ENCODE measurements at regions not wholly inside any gene's neighbourhood (a gene's known extent, or its start where the extent isn't known, plus 50 kb on each side); places are given as distances from the start of the nearest gene placed in this dataset.

GRCh38 chr17:77466596-77467223 is 325.9 kb downstream of the SEC14L1 start:
- POLR2A ChIA-PET = no interaction called here
- Histone ChIP-seq H3K36me3 (ENCODE audit: control insufficient read depth in 2 of 2, extremely low read depth in 1 of 2, insufficient read depth in 1 of 2, low read length in 1 of 2) (peaks cover 3 to 50% of the 10 kb centered on the region in 2 donors), H3K4me3 (ENCODE audit: control insufficient read depth in 1 of 2, extremely low read depth in 1 of 2, low read length in 1 of 2) (peak overlapping the region; percentile 20 to 36)

GRCh38 chr17:77467521-77467920 is 326.8 kb downstream of the SEC14L1 start:
- no peak for ATAC-seq (replicated peaks in 1 of 4)
- Histone ChIP-seq H3K4me3 (ENCODE audit: control insufficient read depth in 1 of 2, extremely low read depth in 1 of 2, low read length in 1 of 2) (no peak overlapping the region), H3K4me1 (ENCODE audit: control insufficient read depth in 1 of 2, extremely low read depth in 1 of 2, insufficient read depth in 2 of 2, low read length in 2 of 2) (peaks cover 74 to 99% of the 10 kb centered on the region in 2 experiments), H3K9me3 (no peaks in the 10 kb centered on the region), H3K36me3 (ENCODE audit: control insufficient read depth in 2 of 2, extremely low read depth in 1 of 2, insufficient read depth in 1 of 2, low read length in 1 of 2) (peaks cover 6 to 59% of the 10 kb centered on the region in 2 donors), H3K27me3 (replicated peaks in 1 of 2; ENCODE audit: control insufficient read depth in 2 of 2, extremely low read depth in 1 of 2, insufficient read depth in 2 of 2, low read length in 1 of 2) (no peaks in the 10 kb centered on the region), H3K27ac (ENCODE audit: low read length) (no peak overlapping the region)
- peak overlapping the region in 1 of 2 donors; percentile 90 for H3K27ac Mint-ChIP-seq
- no peaks in the 10 kb centered on the region for H3K9me3 Mint-ChIP-seq
- DNase-seq = no peak
- H3K4me3 Mint-ChIP-seq = peak overlapping the region in 1 of 3 donors; percentile 79
- WGBS (ENCODE audit: insufficient coverage) = 95% methylated on average over 12 of the region's 25 CpGs
- H3K4me1 Mint-ChIP-seq = peaks cover 92 to 93% (median 93%) of the 10 kb centered on the region in 3 donors
- POLR2A ChIA-PET = no interaction called here
- H3K27me3 Mint-ChIP-seq = no peaks in the 10 kb centered on the region
- CTCF ChIA-PET = interaction anchor here in 1 of 2 donors (0.7 kb wide), 1 partner anchor 33 kb away, joined by 3 read pairs; no protein-coding TSS in a partner anchor
- peaks cover 40% of the 10 kb centered on the region for H3K36me3 Mint-ChIP-seq

More at GRCh38 chr17:77466596-77467223, 325.9 kb downstream of the SEC14L1 start:
- WGBS (ENCODE audit: insufficient coverage) = 93% methylated on average over 21 of the region's 24 CpGs
- Histone ChIP-seq H3K27ac (ENCODE audit: low read length) (peak overlapping the region; percentile 51), H3K27me3 (replicated peaks in 1 of 2; ENCODE audit: control insufficient read depth in 2 of 2, extremely low read depth in 1 of 2, insufficient read depth in 2 of 2, low read length in 1 of 2) (no peaks in the 10 kb centered on the region), H3K4me1 (ENCODE audit: control insufficient read depth in 1 of 2, extremely low read depth in 1 of 2, insufficient read depth in 2 of 2, low read length in 2 of 2) (peaks cover 70 to 99% of the 10 kb centered on the region in 2 experiments), H3K9me3 (no peaks in the 10 kb centered on the region)
- Mint-ChIP-seq H3K27me3 (no peaks in the 10 kb centered on the region), H3K4me1 (peaks cover 91 to 93% (median 92%) of the 10 kb centered on the region in 3 donors), H3K4me3 (peak overlapping the region; percentile 65 to 79 (median 75)), H3K9me3 (no peaks in the 10 kb centered on the region), H3K27ac (peak overlapping the region; percentile 91 to 96), H3K36me3 (peaks cover 36% of the 10 kb centered on the region)
- ATAC-seq (replicated peaks in 1 of 4) (no peak), DNase-seq (no peak)
- CTCF ChIA-PET = interaction anchor here (0.7 to 1.6 kb wide), 2 partner anchors 9 to 25 kb away, joined by 3 to 7 read pairs; no protein-coding TSS in a partner anchor

- CTCF ChIA-PET = interaction anchor here in 1 of 2 donors (1.2 kb wide), 1 partner anchor 39 kb away, joined by 3 read pairs; no protein-coding TSS in a partner anchor
- Mint-ChIP-seq H3K36me3 (peaks cover 45% of the 10 kb centered on the region), H3K27ac (peak overlapping the region; percentile 86 to 90), H3K4me3 (peak overlapping the region; percentile 6 to 79 (median 18)), H3K27me3 (no peaks in the 10 kb centered on the region), H3K9me3 (no peaks in the 10 kb centered on the region), H3K4me1 (peaks cover 95 to 97% (median 96%) of the 10 kb centered on the region in 3 donors)
- Histone ChIP-seq H3K27me3 (replicated peaks in 1 of 2; ENCODE audit: control insufficient read depth in 2 of 2, extremely low read depth in 1 of 2, insufficient read depth in 2 of 2, low read length in 1 of 2) (no peaks in the 10 kb centered on the region), H3K4me1 (ENCODE audit: control insufficient read depth in 1 of 2, extremely low read depth in 1 of 2, insufficient read depth in 2 of 2, low read length in 2 of 2) (peaks cover 79 to 100% of the 10 kb centered on the region in 2 experiments), H3K9me3 (no peaks in the 10 kb centered on the region), H3K4me3 (ENCODE audit: control insufficient read depth in 1 of 2, extremely low read depth in 1 of 2, low read length in 1 of 2) (no peak overlapping the region), H3K27ac (ENCODE audit: low read length) (no peak overlapping the region), H3K36me3 (ENCODE audit: control insufficient read depth in 2 of 2, extremely low read depth in 1 of 2, insufficient read depth in 1 of 2, low read length in 1 of 2) (peaks cover 6 to 58% of the 10 kb centered on the region in 2 donors)
- POLR2A ChIA-PET = interaction anchor here in 1 of 2 donors (0.6 kb wide), 1 partner anchor 9 kb away, joined by 6 read pairs; no protein-coding TSS in a partner anchor
- WGBS (ENCODE audit: insufficient coverage) = 89% methylated on average over 5 of the region's 7 CpGs
- ATAC-seq (replicated peaks in 1 of 4) (no peak), DNase-seq (no peak)
These were observed 328.1 kb downstream of the SEC14L1 start for GRCh38 chr17:77468897-77469296.

GRCh38 chr17:77470330-77470786 is 329.6 kb downstream of the SEC14L1 start:
- Mint-ChIP-seq H3K9me3 (no peaks in the 10 kb centered on the region), H3K27ac (peak overlapping the region; percentile 91 to 96), H3K36me3 (peaks cover 45% of the 10 kb centered on the region), H3K4me1 (peaks cover 96 to 98% (median 97%) of the 10 kb centered on the region in 3 donors), H3K4me3 (peak overlapping the region in 2 of 3 donors; percentile 2 to 79), H3K27me3 (no peaks in the 10 kb centered on the region)
- H3K27me3 ChIP-seq (replicated peaks in 1 of 2; ENCODE audit: control insufficient read depth in 2 of 2, extremely low read depth in 1 of 2, insufficient read depth in 2 of 2, low read length in 1 of 2) = no peaks in the 10 kb centered on the region
- H3K4me1 ChIP-seq (ENCODE audit: control insufficient read depth in 1 of 2, extremely low read depth in 1 of 2, insufficient read depth in 2 of 2, low read length in 2 of 2) = peaks cover 82 to 100% of the 10 kb centered on the region in 2 experiments
- CTCF ChIA-PET = interaction anchor here in 1 of 2 donors (1.3 kb wide), 1 partner anchor 40 kb away, joined by 3 read pairs; no protein-coding TSS in a partner anchor
- DNase-seq = no peak
- peak overlapping the region; percentile 36 for H3K27ac ChIP-seq (ENCODE audit: low read length)
- ATAC-seq (replicated peaks in 1 of 4) = no peak
- no peak overlapping the region for H3K4me3 ChIP-seq (ENCODE audit: control insufficient read depth in 1 of 2, extremely low read depth in 1 of 2, low read length in 1 of 2)
- no peaks in the 10 kb centered on the region for H3K9me3 ChIP-seq
- H3K36me3 ChIP-seq (ENCODE audit: control insufficient read depth in 2 of 2, extremely low read depth in 1 of 2, insufficient read depth in 1 of 2, low read length in 1 of 2) = peaks cover 6 to 61% of the 10 kb centered on the region in 2 donors
- POLR2A ChIA-PET = interaction anchor here in 1 of 2 donors (1.0 kb wide), 1 partner anchor 16 kb away, joined by 3 read pairs; no protein-coding TSS in a partner anchor
- 98% methylated on average over 3 of the region's 3 CpGs for WGBS (ENCODE audit: insufficient coverage)

- H3K9me3 ChIP-seq = no peaks in the 10 kb centered on the region
- H3K27me3 ChIP-seq (replicated peaks in 1 of 2; ENCODE audit: control insufficient read depth in 2 of 2, extremely low read depth in 1 of 2, insufficient read depth in 2 of 2, low read length in 1 of 2) = no peaks in the 10 kb centered on the region
- 54% methylated on average over 4 of the region's 9 CpGs for WGBS (ENCODE audit: insufficient coverage)
- no peaks in the 10 kb centered on the region for H3K9me3 Mint-ChIP-seq
- peaks cover 96 to 98% (median 97%) of the 10 kb centered on the region in 3 donors for H3K4me1 Mint-ChIP-seq
- H3K36me3 ChIP-seq (ENCODE audit: control insufficient read depth in 2 of 2, extremely low read depth in 1 of 2, insufficient read depth in 1 of 2, low read length in 1 of 2) = peaks cover 6 to 67% of the 10 kb centered on the region in 2 donors
- no peaks in the 10 kb centered on the region for H3K27me3 Mint-ChIP-seq
- CTCF ChIA-PET = interaction anchor here in 1 of 2 donors (1.3 kb wide), 1 partner anchor 41 kb away, joined by 3 read pairs; no protein-coding TSS in a partner anchor
- peaks cover 46% of the 10 kb centered on the region for H3K36me3 Mint-ChIP-seq
- no peak overlapping the region for H3K4me3 ChIP-seq (ENCODE audit: control insufficient read depth in 1 of 2, extremely low read depth in 1 of 2, low read length in 1 of 2)
- H3K4me3 Mint-ChIP-seq = peak overlapping the region in 2 of 3 donors; percentile 45 to 79
- POLR2A ChIA-PET = interaction anchor here in 1 of 2 donors (1.0 kb wide), 1 partner anchor 16 kb away, joined by 3 read pairs; no protein-coding TSS in a partner anchor
- peak overlapping the region; percentile 91 to 96 for H3K27ac Mint-ChIP-seq
- no peak for DNase-seq
- H3K4me1 ChIP-seq (ENCODE audit: control insufficient read depth in 1 of 2, extremely low read depth in 1 of 2, insufficient read depth in 2 of 2, low read length in 2 of 2) = peaks cover 87 to 100% of the 10 kb centered on the region in 2 experiments
- H3K27ac ChIP-seq (ENCODE audit: low read length) = peak overlapping the region; percentile 65
- no peak for ATAC-seq (replicated peaks in 1 of 4)
These were observed 330.3 kb downstream of the SEC14L1 start for GRCh38 chr17:77470800-77471733.
